ENCODE measurements at regions not wholly inside any gene's neighbourhood (a gene's known extent, or its start where the extent isn't known, plus 50 kb on each side); places are given as distances from the start of the nearest gene placed in this dataset.

DNA sequence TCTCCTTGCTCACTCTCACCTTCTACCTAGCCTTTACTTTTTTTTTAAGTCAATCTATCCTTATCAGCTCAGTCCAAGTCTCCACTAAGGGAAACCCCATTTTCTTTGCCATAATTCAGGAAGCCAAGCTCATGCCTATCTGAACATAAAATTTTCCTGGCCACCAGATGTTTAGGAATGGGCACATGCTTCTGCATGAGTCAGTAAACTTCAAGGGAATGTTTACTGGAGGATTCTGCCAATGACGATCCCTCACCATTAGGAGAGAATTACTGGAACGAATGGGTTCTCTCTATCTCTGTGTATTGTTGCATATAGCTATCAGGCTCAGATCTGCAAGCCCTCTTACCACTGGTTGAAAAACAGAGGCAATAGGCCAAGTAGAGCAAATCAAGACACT is 731.7 kb upstream of the ZNF804A start:
- TF ChIP-seq, protein P1, sequence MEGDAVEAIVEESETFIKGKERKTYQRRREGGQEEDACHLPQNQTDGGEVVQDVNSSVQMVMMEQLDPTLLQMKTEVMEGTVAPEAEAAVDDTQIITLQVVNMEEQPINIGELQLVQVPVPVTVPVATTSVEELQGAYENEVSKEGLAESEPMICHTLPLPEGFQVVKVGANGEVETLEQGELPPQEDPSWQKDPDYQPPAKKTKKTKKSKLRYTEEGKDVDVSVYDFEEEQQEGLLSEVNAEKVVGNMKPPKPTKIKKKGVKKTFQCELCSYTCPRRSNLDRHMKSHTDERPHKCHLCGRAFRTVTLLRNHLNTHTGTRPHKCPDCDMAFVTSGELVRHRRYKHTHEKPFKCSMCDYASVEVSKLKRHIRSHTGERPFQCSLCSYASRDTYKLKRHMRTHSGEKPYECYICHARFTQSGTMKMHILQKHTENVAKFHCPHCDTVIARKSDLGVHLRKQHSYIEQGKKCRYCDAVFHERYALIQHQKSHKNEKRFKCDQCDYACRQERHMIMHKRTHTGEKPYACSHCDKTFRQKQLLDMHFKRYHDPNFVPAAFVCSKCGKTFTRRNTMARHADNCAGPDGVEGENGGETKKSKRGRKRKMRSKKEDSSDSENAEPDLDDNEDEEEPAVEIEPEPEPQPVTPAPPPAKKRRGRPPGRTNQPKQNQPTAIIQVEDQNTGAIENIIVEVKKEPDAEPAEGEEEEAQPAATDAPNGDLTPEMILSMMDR (IDR thresholded peaks at IDR 0.05) = no peak
- no peak for TF ChIP-seq POLR2A (IDR thresholded peaks at IDR 0.05)

All from Peyer's patch (tissue), 4 donors.